GM18520 (cell line): ENCODE measurements at regions not wholly inside any gene's neighbourhood (a gene's known extent, or its start where the extent isn't known, plus 50 kb on each side); places are given as distances from the start of the nearest gene placed in this dataset.

Source experiments
- ATAC-seq: cut with Tn5 transposase; IDR thresholded peaks from one replicate; pipeline ENCODE4 v1.9.1; 2021; ENCODE audit not compliant: unreplicated experiment

DNA sequence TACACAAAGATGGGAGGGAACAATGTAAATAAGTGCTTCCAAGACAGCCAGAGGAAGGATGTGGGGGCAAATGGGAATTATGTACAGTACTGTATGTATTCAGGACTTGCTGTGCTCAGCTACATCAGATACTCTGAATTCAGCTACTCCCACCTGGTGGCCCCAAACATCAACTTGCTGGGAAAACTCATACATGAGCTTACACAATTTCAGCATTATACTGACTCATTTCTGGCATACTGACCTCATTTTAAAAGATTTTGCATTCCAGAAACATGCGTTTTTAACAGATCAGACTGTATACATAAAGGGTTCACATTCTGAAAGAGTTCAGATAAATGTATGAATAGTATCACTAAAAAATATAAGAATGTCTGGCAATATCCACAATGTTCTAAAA lies 59.7 kb downstream of the GPX5 start:
- ATAC-seq: no peak

DNA sequence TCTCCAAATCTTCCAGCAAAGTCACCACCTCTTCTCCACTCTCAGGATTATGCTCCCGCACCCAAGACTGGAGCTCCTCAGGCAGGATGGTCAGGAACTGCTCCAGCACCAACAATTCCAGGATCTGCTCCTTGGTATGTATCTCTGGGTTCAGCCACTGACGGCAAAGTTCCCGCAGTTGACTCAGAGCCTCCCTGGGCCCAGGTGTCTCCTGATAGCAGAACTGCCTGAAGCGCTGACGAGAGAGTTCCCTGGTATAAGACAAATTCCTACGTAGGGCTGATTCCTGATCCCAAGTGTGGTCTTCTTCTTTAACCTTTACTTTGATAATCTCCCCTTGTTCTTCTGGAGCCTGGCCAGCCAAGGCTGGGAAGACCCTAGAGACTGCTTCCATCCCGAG lies 60.6 kb downstream of the GPX5 start:
- ATAC-seq: no peak

DNA sequence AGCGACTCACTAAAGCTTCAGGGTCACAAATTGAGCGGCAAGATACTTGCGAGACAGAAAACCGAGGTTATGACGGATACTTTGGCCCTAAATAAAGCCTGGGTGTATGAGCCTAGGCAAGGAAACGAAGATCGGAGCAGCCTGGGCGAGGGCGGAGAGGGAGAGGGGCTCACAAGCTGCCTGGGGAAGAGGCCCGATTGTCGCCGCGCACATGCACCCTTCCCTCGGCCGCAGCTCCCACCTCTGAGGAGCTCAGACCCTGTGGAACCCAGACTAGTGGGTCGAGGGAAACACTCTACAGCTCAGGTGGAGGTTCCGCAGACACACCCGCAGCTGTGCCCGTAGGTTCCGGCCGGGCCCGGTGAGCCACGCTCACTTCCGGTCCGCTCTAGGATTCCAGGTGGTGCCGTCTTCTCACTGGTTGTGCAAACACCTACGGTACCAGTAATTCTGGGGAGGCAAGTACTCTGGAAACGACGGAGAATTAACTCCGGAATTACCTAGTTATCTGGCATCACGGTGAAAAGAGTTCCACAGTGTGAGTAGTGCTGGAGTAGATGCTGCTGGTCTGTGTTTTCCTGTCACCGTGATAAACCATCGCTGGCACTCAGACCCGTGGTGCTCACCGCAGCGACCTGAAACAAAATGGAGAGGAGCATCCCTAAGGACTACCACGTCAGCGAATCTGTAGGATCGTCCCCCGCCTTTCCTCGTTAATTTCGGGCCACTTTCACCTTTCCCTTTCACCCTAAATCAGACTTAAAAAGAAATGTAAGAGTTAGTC lies 61.5 kb downstream of the GPX5 start:
- ATAC-seq: no peak

DNA sequence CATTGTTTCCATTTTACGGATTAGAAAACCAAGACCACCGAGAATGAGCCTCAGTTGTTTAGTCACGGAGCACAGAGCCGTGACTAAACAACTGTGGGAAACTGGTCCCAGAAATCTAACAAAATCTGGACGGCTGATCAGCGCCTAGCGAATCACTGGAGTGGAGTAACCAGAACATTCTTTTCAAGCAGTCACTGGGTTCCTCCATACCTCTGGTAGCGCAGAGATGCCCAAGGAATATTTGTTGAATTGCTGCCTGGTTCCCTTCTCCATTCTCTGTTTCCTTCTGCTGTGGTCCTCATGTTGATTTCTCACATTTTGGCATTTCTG lies 62.0 kb downstream of the GPX5 start:
- no peak for ATAC-seq

DNA sequence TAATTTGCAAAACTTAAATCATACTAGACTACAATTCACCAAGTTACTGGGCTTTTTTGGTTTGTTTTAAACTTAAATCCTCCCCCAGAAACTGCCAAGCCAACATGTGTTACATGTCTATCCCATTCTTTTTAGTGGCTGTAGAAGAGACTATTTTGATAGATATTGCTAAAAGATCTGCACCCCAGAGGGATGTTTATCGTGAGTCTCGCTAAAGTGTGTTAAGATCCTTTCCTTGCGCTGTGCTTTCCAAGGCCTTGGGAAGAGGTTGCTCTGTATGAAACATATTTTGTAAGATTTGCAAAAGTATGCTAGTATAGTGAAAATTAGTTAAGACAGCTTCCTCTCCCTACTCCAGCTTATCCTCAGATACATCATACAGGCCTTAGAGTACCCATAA lies 63.0 kb downstream of the GPX5 start:
- no peak for ATAC-seq

DNA sequence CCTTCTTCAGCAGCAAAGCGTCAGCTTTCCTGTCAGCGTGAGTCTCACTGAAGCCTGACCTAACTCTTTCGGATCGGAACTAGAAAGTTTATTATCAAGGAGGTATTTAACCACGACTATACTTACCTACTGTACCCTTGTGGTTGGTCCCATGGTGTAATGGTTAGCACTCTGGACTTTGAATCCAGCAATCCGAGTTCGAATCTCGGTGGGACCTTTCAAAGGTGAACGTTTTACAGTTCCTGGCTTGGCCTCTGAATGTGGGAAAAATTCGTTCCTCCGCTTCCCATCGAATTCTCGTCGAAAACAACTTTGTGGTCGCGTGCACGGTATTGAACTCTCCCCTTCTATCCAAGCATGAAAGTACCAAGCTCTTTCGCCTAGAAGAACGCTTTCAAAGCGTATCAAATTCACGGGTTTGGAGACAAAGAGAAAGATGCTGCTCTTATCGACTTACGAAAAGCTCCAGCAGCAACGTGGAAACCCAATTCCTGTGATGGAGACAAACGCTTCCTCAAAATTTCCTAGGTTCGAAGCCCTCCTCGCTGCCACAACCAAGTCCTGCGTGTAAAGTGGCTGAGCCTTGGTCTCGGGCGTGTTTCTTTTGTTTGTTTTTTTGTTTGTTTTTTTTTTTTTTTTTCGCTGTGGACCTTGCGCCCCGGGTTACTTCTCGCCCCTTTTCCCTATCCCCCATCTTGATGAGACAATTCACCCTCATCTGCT lies 63.7 kb downstream of the GPX5 start:
- no peak for ATAC-seq

DNA sequence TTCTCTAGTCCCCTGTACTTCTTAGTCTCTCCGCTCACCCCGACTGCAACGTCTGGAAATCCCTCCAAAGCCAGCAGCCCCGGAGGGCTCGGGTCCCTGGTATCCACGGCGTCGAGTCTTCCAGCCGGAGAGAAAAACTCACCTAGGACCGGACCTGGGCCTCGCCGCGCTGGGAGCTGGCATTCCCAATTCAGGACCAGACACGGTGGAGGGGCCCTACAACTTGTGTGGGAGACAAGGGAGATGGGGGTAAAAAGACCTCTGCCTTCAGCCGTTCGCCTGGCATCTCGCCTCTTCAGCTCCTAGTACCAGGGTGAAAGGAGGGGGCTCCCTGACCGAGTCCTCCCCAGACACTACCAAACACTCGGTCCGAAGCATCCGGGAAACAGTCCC lies 64.3 kb downstream of the GPX5 start:
- ATAC-seq: no peak

DNA sequence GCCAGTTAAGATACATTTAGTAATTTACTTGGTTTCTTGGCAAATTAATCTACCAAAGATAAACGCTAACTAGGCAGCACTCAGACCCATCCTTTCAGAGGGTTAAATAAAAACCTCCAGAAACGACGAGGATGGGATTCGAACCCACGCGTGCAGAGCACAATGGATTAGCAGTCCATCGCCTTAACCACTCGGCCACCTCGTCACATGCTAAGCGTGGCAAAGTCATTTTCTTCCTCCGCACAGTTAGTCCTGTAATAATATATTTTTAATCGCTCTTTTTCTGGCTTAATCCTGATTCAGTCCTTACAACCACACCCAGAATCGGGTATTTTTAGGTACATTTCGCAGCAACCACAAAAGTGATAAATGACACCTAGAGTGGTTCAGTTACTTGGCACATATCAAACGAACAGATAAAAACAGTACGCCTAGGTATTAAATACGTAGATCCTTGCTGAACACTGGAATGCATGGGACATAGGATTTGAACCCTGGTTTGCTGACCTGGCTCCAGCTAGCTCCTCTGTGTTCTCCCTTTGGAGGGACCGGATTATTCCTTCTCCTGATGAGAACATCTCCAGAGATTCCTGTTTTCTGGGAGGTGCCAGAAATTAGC lies 71.6 kb downstream of the GPX5 start:
- no peak for ATAC-seq

DNA sequence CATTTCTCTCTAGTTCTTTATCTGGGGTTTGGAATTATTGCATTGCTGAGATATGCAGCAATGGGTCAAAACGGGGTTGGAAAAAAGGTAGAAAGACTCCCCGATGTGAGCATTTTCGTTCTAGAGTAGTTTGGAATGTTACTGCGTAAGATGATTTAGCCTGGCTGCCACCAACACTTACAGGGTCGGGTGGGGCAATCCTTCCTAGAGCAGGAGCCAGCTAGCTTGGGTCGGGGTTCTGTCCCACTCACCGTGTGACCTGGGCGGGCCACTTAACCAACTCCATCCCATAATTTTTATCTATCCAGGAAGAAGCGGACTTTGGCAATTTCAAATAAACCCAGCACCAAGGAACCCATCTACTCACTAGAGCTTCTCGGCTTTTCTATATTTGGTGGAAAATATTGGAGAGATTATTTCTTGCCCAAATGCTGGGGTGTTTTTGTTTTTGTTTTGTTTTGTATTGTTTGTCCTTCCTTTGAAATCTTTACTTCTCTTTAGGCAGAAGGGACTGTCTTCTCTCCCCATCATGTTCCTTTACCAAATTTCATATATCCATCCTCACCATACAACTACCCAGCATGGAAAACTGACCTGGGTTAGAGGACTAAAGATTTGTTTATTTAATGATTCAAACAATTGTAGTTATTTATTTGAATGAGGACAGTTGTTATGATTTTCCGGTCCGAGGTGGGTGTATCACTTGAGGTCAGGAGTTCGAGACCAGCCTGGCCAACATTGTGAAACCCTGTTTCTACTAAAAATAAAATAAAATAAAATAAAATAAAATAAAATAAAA lies 72.4 kb downstream of the GPX5 start:
- no peak for ATAC-seq

DNA sequence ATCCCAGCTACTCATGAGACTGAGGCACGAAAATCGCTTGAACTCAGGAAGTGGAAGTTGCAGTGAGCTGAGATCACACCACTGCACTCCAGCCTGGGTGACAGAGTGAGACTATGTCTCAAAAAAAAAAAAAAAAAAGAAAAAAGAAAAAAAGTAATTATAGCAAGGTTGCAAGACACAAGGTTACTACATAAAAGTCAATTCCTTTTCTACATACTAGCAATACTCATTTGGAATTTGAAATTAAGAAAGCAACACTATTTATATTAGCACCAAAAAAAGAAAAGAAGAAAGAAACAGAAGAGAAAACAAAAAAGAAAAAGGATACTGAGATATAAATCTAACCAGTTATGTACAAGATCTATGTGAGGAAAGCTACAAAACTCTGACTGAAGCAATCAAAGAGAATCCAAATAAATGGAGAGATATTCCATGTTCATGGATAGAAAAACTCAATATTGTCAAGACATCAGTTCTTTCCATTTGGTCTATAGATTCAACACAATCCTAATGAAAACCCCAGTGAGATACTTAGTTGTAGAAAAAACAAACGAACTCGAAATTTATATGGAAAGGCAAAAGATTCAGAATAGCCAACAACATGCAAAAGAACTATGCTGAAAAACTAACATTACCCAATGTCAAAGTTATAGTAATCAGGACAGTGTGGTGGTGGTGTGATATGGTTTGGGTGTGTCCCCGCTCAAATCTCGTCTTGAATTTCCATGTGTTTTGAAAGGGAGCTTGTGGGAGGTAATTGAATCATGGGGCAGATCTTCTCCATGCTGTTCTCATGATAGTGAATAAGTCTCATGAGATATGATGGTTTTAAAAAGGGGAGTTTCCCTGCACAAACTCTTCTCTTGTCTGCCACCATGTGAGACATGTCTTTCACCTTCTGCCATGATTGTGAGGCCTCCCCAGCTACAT lies 73.3 kb downstream of the GPX5 start:
- ATAC-seq: no peak

DNA sequence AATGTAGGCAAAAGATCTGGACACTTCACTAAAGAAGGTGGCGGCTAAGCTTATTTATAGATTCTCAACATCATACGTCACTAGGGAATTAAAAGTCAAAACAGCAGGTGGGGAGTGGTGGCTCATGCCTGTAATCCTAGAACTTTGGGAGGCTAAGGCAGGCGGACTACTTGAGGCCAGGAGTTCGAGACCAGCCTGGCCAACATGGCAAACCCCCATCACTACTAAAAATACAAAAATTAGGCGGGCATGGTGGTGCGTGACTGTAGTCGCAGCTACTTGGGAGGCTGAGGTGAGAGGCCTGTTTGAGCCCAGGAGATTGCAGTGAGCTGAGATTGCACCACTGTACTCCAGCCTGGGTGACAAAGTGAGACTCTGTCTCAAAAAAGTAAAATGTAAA lies 74.6 kb downstream of the GPX5 start:
- no peak for ATAC-seq

DNA sequence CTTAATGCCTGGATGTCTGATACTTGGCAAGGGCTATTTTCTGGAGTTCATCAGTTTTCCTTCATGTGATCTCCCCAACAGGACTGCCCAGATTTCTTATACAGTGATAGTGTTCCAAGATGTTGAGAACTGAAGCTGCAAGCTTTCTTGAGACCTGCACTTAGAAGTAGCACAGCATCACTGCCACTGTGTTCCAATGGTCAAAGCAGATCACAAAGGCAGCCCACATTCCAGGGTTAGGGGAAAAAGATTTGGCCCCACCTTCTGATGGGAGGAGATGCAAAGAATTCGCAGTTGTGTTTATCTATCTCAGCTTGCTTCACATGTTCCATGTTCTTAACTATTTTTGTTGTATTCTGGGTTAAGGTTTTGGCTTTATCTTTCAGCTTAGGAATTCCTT lies 78.2 kb downstream of the GPX5 start:
- ATAC-seq: no peak

DNA sequence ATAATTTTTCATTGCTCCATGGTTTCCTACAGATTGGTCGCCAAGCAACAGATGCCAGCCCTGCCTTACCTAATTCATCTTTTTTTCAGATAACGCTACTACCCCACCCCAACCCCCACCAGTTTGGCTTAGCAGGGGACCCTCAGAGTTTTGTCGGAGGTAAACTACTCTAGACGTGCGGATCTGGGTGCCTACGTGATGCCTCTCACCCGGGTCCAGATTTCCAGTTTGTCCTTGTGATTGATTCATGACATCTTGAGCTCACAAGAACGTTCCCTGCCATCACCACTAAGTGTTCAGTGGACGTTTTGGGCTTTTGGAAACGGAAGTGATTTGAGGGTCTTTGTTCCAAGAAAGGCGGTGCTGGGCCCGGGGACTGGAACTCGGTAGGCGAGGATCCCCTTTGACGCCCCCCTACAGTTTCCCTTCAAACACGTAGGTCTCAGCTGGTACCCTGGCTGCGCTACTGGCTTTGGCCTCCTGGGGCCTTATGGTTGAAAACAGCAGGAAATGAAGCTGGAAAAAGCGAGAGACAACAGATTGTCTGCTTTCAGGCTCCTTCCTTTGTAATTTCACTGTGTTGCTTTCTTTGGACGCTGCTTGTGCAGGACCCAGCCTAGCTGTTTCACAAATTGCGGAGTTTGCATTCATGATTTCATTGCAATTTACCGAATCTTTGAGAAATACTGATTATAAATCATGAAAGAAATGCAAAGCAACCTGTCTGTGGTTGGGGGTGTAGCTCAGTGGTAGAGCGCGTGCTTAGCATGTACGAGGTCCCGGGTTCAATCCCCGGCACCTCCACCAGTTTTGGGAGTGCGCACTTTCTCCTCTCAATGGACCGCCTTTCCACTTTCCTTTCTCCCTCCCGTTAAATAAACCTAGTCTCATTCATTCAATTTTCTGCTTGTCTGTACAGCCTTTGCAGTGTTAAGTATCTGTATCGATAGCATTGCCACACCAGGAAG lies 81.0 kb downstream of the GPX5 start:
- ATAC-seq: no peak

DNA sequence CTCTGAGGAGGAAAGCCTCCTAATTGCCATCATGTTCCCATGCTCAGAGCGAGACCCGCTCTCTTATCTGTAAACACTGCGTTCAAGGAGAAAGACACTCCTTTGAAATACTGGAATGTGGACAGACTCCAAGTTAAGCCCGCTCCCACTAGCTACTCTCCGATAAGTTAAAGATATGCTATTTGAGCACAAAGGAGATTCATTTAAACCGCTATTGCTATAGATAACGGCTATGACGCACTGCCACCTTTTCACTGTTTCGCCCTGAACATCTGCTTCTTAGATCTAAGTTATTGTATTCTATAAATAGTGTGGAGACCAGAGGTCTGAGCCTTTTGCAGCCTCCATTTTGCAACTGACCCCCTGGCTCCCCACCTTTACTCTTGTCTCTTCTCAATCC lies 82.3 kb downstream of the GPX5 start:
- ATAC-seq: no peak

DNA sequence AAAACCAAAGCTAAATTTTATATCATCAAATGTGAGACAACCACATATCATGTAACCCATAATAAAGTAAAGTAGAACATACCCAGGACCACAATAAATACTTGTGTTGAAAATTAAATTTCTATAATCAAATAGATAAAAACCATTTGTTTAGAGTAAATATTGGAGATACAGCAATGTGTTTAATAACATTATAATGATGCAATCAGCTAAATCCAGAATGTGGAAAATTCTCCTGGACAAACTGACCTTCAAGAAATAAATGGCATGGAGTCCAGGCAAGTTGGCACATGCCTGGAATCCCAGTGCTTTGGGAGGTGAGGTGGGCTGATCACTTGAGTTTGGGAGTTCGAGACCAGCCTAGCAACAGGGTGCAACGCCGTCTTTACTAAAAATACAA lies 84.0 kb downstream of the GPX5 start:
- no peak for ATAC-seq

DNA sequence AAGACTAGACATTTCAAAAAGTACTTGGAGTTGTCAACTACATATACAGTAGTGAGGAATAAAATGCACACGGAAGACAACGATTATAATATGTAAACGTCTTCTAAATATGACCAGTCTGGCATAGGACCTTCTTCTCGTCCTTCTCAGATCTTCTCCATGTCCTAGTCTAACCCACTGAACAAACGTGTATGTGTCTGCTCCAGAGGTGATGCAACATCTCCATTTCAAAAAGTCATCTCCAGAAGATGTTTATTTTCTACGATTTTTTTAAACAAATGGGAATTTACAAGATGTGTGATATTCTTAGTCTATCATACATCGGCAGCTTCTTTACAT lies 89.9 kb downstream of the GPX5 start:
- ATAC-seq: no peak

DNA sequence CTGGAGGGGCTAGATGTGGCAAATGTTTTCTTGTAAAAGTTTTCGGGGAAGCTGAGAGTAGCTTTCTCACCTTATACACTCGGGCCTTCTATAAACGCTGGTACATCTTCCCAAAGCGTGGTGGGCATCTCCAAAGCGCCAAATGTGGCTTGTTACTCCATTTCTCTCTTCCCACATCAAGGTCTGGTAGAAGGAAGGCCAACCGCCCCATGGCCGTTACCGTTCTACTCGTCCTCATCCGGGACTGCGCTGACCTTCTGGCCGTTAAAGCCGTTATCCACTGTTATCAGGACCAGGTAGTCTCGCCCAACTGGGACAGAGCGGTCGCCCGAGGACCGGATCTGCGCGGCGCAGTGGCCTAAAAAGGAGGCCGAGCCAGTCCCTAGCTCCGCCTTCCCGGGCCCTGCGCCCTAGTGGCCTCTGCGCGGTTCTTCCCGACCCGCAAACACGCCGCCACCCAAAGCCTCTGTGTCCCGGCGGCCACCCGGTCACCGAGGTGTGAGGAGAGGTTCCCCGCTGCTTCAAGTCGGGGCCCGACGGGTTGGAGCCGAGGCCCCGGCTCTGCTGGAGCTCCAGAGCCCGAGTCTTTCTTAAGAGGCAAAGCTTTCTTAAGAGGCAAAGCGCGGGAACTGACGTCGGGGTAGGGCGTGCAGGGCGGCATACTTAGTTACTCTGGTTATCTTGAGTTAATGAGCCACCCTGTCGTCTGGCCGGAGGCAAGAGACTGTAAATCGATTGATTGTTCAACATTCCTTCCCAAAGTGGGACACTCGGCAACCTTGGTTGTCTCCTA lies 90.5 kb downstream of the GPX5 start:
- ATAC-seq: no peak

DNA sequence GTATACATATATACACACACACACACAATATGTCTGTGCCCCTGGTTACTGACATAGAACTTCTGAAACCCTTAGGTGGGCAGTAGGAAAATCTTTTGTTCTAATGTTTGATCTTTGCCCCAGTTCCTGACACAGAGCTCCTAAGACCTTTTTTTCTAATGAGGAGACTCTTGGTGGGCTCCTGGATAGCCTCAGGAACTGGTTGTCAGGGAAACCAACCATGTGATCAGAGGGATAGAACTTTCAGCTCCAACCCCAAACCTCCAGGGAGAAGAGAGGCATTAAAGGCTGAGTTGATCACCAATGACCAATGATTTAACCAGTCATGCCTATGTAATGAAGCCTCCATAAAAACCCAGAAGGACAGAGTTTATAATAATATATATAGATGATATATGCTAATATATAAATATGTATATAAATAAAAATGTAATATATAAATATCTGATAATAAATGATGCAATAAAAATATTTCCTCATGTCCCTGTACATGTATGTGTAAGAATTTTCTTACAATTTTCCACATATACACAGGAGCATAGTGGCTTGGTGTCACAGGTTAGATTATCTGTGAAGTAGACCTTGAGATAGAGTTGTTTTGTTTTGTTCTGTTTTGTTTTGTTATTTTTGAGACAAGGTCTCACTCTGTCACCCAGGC lies 93.3 kb downstream of the GPX5 start:
- no peak for ATAC-seq
